Uterus (tissue), 2 donors: ENCODE measurements at regions not wholly inside any gene's neighbourhood (a gene's known extent, or its start where the extent isn't known, plus 50 kb on each side); places are given as distances from the start of the nearest gene placed in this dataset.

Source experiments
- CTCF ChIP-seq, 4 experiments: fragments of 200-600 bp in 2 of 4; fragments of 450-650 bp in 2 of 4; sonication (generic) in 2 of 4; IDR thresholded peaks; one replicate each; pipeline ENCODE4 v1.5.1; 2016 to 2019; ENCODE audit warnings: antibody characterized with exemption in 4 of 4, mild to moderate bottlenecking in 2 of 4, moderate library complexity in 1 of 4
- POLR2A ChIP-seq, 2 donors: fragments of 450-650 bp; IDR thresholded peaks; one replicate each; pipeline ENCODE4 v1.6.1; 2016; ENCODE audit warnings: antibody characterized with exemption in 2 of 2, mild to moderate bottlenecking in 1 of 2, moderate library complexity in 1 of 2

GRCh38 chr14:87542288-87542687 lies 450.7 kb downstream of the GALC start:
- no peak for TF ChIP-seq CTCF (IDR thresholded peaks at IDR 0.05)
- no peak for TF ChIP-seq POLR2A (IDR thresholded peaks at IDR 0.05)
